GM10266 (cell line): ENCODE measurements at regions not wholly inside any gene's neighbourhood (a gene's known extent, or its start where the extent isn't known, plus 50 kb on each side); places are given as distances from the start of the nearest gene placed in this dataset.

Experiments used
- DNase-seq: peaks from one replicate; pipeline ENCODE4 v3.0.0; 2012; ENCODE audit errors: extremely low spot score
- TF ChIP-seq, protein P1 (sequence below): IDR thresholded peaks from 2 replicates; pipeline ENCODE4 v1.5.1; 2012; ENCODE audit warnings: mild to moderate bottlenecking, low read depth; ENCODE audit not compliant: control insufficient read depth, insufficient read depth; ENCODE audit errors: missing control alignments

DNA sequence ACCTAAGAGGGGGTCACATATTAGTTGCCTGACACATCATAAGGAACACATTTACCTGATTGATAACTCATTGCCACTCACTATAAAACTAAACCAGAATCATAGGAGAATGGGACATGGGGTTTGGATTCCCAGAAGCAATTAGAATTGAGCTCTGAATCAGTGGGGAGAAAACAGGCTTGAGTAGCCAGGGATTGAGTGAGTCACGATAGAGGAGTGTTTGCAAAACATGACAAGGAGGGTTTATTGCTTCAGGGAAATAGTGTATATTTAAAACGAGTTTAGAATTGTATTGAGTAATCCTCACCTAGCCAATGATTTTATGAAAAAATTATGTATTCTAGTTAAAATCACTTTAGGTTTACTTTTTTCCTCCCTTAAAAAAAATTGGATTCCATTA, 101.1 kb upstream of the THRB start:
- no peak for DNase-seq

GRCh38 chr3:24596626-24597025, 102.0 kb upstream of the THRB start:
- DNase-seq, result no peak
- TF ChIP-seq, protein P1, sequence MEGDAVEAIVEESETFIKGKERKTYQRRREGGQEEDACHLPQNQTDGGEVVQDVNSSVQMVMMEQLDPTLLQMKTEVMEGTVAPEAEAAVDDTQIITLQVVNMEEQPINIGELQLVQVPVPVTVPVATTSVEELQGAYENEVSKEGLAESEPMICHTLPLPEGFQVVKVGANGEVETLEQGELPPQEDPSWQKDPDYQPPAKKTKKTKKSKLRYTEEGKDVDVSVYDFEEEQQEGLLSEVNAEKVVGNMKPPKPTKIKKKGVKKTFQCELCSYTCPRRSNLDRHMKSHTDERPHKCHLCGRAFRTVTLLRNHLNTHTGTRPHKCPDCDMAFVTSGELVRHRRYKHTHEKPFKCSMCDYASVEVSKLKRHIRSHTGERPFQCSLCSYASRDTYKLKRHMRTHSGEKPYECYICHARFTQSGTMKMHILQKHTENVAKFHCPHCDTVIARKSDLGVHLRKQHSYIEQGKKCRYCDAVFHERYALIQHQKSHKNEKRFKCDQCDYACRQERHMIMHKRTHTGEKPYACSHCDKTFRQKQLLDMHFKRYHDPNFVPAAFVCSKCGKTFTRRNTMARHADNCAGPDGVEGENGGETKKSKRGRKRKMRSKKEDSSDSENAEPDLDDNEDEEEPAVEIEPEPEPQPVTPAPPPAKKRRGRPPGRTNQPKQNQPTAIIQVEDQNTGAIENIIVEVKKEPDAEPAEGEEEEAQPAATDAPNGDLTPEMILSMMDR, result no peak

More for the DNA sequence above, 101.1 kb upstream of the THRB start:
- TF ChIP-seq, protein P1, result no peak

GRCh38 chr3:24598695-24599470, 104.2 kb upstream of the THRB start:
- TF ChIP-seq, protein P1, result no peak
- no peak for DNase-seq

- DNase-seq, result no peak
- TF ChIP-seq, protein P1, result no peak
Observed at GRCh38 chr3:24601066-24601939, 106.7 kb upstream of the THRB start.

DNA sequence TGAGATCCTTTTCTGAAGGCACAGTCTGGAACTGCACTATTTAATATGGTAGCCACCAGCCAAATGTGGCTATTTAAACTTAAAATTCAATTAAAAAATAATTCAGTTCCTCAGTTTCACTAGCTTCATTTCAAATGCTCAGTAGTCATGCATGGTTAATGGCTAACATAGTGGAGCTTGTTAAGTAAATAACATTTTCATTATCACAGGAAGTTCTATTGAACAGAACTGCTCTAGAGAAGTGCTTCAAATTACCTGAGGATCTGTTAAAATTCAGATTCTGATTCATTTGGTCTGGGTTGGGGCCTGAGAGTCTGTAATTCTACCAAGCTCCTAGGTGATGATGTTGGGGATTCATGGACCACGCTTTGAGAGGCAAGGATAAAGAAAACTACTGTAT, 109.6 kb upstream of the THRB start:
- TF ChIP-seq, protein P1, result no peak
- no peak for DNase-seq

DNA sequence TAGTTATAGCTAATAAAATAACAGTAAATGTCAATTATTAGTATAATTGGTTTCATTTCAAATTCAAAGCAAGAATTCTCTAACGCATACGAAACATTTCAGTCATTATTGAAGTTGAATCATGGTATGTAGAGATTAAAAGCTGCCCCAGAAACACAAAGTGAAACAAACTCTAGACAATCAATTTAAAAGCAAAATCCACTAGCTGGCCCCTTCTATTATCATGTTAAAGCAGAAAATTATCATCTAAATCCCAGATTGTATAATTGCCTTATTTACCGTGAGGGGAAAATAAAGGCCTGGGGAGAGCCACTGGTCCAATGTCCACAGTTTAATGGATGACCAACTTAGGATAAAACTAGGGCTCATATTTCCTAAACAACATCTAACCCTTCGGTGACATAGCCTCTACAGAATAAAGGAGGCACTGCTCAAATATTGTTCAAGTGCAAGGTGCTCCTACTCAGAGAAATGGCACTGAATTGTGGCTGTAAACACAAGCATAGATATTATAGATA, 110.9 kb upstream of the THRB start:
- no peak for DNase-seq
- TF ChIP-seq, protein P1, result no peak
